ENCODE measurements at regions not wholly inside any gene's neighbourhood (a gene's known extent, or its start where the extent isn't known, plus 50 kb on each side); places are given as distances from the start of the nearest gene placed in this dataset.

GRCh38 chr7:54967377-54967776 lies 51.4 kb upstream of the EGFR start:
- TF ChIP-seq, protein P1, sequence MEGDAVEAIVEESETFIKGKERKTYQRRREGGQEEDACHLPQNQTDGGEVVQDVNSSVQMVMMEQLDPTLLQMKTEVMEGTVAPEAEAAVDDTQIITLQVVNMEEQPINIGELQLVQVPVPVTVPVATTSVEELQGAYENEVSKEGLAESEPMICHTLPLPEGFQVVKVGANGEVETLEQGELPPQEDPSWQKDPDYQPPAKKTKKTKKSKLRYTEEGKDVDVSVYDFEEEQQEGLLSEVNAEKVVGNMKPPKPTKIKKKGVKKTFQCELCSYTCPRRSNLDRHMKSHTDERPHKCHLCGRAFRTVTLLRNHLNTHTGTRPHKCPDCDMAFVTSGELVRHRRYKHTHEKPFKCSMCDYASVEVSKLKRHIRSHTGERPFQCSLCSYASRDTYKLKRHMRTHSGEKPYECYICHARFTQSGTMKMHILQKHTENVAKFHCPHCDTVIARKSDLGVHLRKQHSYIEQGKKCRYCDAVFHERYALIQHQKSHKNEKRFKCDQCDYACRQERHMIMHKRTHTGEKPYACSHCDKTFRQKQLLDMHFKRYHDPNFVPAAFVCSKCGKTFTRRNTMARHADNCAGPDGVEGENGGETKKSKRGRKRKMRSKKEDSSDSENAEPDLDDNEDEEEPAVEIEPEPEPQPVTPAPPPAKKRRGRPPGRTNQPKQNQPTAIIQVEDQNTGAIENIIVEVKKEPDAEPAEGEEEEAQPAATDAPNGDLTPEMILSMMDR (IDR thresholded peaks at IDR 0.05) = no peak
- TF ChIP-seq POLR2AphosphoS5 (IDR thresholded peaks at IDR 0.05) = peak in 1 of 3 donors; percentile 29
- no peak for TF ChIP-seq EP300 (IDR thresholded peaks at IDR 0.05)

Measured in suprapubic skin (tissue), 4 donors.